Nephron (organoid): ENCODE measurements at regions not wholly inside any gene's neighbourhood (a gene's known extent, or its start where the extent isn't known, plus 50 kb on each side); places are given as distances from the start of the nearest gene placed in this dataset.

Source experiments
- H3K27ac Mint-ChIP-seq, 3 experiments: 2 replicates each; pipeline ENCODE4 v1.8.0; 2020; ENCODE audit warnings: mixed read lengths in 3 of 3, mild to moderate bottlenecking in 2 of 3, moderate library complexity in 1 of 3
- H3K27me3 Mint-ChIP-seq: 2 replicates; pipeline ENCODE4 v1.8.0; 2021; ENCODE audit warnings: low read depth, mild to moderate bottlenecking, moderate library complexity, mixed read lengths
- H3K36me3 Mint-ChIP-seq: 2 replicates; pipeline ENCODE4 v1.8.0; 2020; ENCODE audit warnings: low read depth, mixed read lengths
- H3K4me1 Mint-ChIP-seq: 2 replicates; pipeline ENCODE4 v1.8.0; 2020; ENCODE audit warnings: mixed read lengths
- H3K4me3 Mint-ChIP-seq, 3 experiments: 2 replicates each; pipeline ENCODE4 v1.8.0; 2020; ENCODE audit warnings: mild to moderate bottlenecking in 3 of 3, mixed read lengths in 3 of 3, moderate library complexity in 2 of 3
- H3K9me3 Mint-ChIP-seq: 2 replicates; pipeline ENCODE4 v1.8.0; 2020; ENCODE audit warnings: mixed read lengths
- CTCF ChIP-seq, 3 experiments: fragments of 200-600 bp; sonication (generic); IDR thresholded peaks; one replicate each; pipeline ENCODE4 v1.5.0; 2021; ENCODE audit warnings: antibody characterized with exemption in 3 of 3; ENCODE audit not compliant: unreplicated experiment in 3 of 3

- H3K27me3 Mint-ChIP-seq: peaks cover 9% of the 10 kb centered on the region
- H3K36me3 Mint-ChIP-seq: no peaks in the 10 kb centered on the region
- H3K9me3 Mint-ChIP-seq: no peaks in the 10 kb centered on the region
- no peak for TF ChIP-seq CTCF (IDR thresholded peaks at IDR 0.05; ENCODE audit: unreplicated experiment in 3 of 3)
- H3K4me1 Mint-ChIP-seq: peaks cover 11% of the 10 kb centered on the region
- H3K4me3 Mint-ChIP-seq: no peak overlapping the region
- no peak overlapping the region for H3K27ac Mint-ChIP-seq
These were observed 174.4 kb downstream of the CARTPT start for GRCh38 chr5:71893451-71893850.

DNA sequence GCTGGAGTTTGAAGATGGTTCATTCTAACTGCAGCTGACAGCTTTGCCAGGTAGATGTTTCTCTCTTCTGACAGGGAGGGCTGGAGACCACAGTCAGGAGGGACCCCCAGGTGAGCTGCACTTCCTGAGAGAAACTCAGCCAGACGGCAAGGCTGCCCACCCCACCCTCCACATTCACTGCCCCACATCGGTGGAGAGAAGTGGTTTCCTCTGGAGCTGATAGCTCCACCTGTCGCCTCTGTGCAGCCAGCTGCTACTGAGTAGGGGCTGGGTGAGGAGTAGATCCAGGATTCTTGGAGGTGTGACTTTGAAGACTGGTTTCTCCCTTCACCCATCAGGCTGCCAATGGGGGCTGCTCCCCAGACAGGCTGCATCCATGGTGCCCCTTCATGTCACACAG lies 175.0 kb downstream of the CARTPT start:
- Mint-ChIP-seq H3K4me3 (no peak overlapping the region), H3K9me3 (no peaks in the 10 kb centered on the region), H3K27ac (no peak overlapping the region), H3K36me3 (no peaks in the 10 kb centered on the region), H3K27me3 (peaks cover 5% of the 10 kb centered on the region), H3K4me1 (peaks cover 11% of the 10 kb centered on the region)
- no peak for TF ChIP-seq CTCF (IDR thresholded peaks at IDR 0.05; ENCODE audit: unreplicated experiment in 3 of 3)

GRCh38 chr5:71895546-71895945 lies 176.5 kb downstream of the CARTPT start:
- H3K4me1 Mint-ChIP-seq: peaks cover 11% of the 10 kb centered on the region
- TF ChIP-seq CTCF (IDR thresholded peaks at IDR 0.05; ENCODE audit: unreplicated experiment in 3 of 3): no peak
- H3K27me3 Mint-ChIP-seq: peaks cover 3% of the 10 kb centered on the region

DNA sequence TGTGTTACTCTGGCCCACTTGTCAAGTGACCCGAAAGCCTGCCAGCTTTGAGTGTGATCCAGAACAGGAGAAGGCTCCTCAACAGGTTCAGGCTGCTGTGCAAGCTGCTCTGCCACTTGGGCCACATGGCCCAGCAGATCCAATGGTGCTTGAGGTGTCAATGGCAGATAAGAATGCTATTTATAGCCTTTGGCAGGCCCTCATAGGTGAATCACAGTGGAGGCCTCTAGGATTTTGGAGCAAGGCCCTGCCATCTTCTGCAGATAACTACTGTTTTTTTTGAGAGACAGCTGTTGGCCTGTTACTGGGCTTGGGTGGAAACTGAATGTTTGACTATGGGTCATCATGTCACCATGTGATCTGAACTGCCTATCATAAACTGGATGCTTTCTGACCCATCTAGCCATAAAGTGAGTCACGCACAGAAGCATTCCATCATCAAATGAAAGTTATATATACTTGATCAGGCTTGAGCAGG lies 180.8 kb downstream of the CARTPT start:
- TF ChIP-seq CTCF (IDR thresholded peaks at IDR 0.05; ENCODE audit: unreplicated experiment in 3 of 3): no peak
- no peak overlapping the region for H3K4me3 Mint-ChIP-seq
- H3K9me3 Mint-ChIP-seq: no peaks in the 10 kb centered on the region
- H3K27ac Mint-ChIP-seq: no peak overlapping the region
- peaks cover 7% of the 10 kb centered on the region for H3K27me3 Mint-ChIP-seq
- no peaks in the 10 kb centered on the region for H3K36me3 Mint-ChIP-seq
- H3K4me1 Mint-ChIP-seq: no peaks in the 10 kb centered on the region

More at GRCh38 chr5:71895546-71895945, 176.5 kb downstream of the CARTPT start:
- Mint-ChIP-seq H3K27ac (no peak overlapping the region), H3K36me3 (no peaks in the 10 kb centered on the region), H3K9me3 (no peaks in the 10 kb centered on the region), H3K4me3 (no peak overlapping the region)

- no peak for TF ChIP-seq CTCF (IDR thresholded peaks at IDR 0.05; ENCODE audit: unreplicated experiment in 3 of 3)
- Mint-ChIP-seq H3K9me3 (no peaks in the 10 kb centered on the region), H3K4me3 (no peak overlapping the region), H3K27ac (no peak overlapping the region), H3K4me1 (peaks cover 24% of the 10 kb centered on the region), H3K27me3 (peaks cover 7% of the 10 kb centered on the region), H3K36me3 (no peaks in the 10 kb centered on the region)
These were observed 184.7 kb downstream of the CARTPT start for GRCh38 chr5:71903808-71904207.

- Mint-ChIP-seq H3K36me3 (no peaks in the 10 kb centered on the region), H3K27ac (no peak overlapping the region), H3K9me3 (no peaks in the 10 kb centered on the region), H3K27me3 (peaks cover 7% of the 10 kb centered on the region), H3K4me3 (no peak overlapping the region), H3K4me1 (peaks cover 24% of the 10 kb centered on the region)
- TF ChIP-seq CTCF (IDR thresholded peaks at IDR 0.05; ENCODE audit: unreplicated experiment in 3 of 3): no peak
These were observed 185.8 kb downstream of the CARTPT start for GRCh38 chr5:71904852-71905251.
